Calu3 (cell line): ENCODE measurements at regions not wholly inside any gene's neighbourhood (a gene's known extent, or its start where the extent isn't known, plus 50 kb on each side); places are given as distances from the start of the nearest gene placed in this dataset.

Experiments used
- BruUV-seq: library from RNA; stranded (reverse); fragments of 400-500 nt; replicated peaks from 2 replicates; lab custom pipeline; 2021; lab: Mats Ljungman, UMichigan
- CTCF ChIA-PET: fragments of 300-600 bp; sonication (Branson Sonifier 250); formaldehyde crosslinking; loops from one replicate; lab custom pipeline; 2022; ENCODE audit warnings: antibody characterized with exemption; lab: Charles Lee
- DNase-seq: peaks from one replicate; pipeline ENCODE4 v3.0.0; 2022
- H3K27ac Mint-ChIP-seq: one replicate; pipeline ENCODE4 v1.8.0; 2022; ENCODE audit warnings: mixed read lengths; ENCODE audit not compliant: unreplicated experiment
- H3K27me3 Mint-ChIP-seq: one replicate; pipeline ENCODE4 v1.8.0; 2022; ENCODE audit warnings: mixed read lengths; ENCODE audit not compliant: unreplicated experiment
- H3K36me3 Mint-ChIP-seq: one replicate; pipeline ENCODE4 v1.8.0; 2022; ENCODE audit warnings: mild to moderate bottlenecking, moderate library complexity, mixed read lengths; ENCODE audit not compliant: insufficient read depth, unreplicated experiment
- H3K4me1 Mint-ChIP-seq: one replicate; pipeline ENCODE4 v1.8.0; 2022; ENCODE audit warnings: mild to moderate bottlenecking, low read depth, mixed read lengths; ENCODE audit not compliant: unreplicated experiment
- H3K4me3 Mint-ChIP-seq: one replicate; pipeline ENCODE4 v1.8.0; 2022; ENCODE audit warnings: mild to moderate bottlenecking, low read depth, moderate library complexity, mixed read lengths; ENCODE audit not compliant: unreplicated experiment
- H3K9me3 Mint-ChIP-seq: one replicate; pipeline ENCODE4 v1.8.0; 2022; ENCODE audit warnings: low read depth, mixed read lengths; ENCODE audit not compliant: unreplicated experiment
- CTCF ChIP-seq: fragments of 200-600 bp; IDR thresholded peaks from one replicate; pipeline ENCODE4 v1.8.0; 2022; ENCODE audit warnings: antibody characterized with exemption; ENCODE audit not compliant: unreplicated experiment
- intact Hi-C: fragments of 100-400 bp; cut with micrococcal nuclease; formaldehyde crosslinking; loops from one replicate; pipeline ENCODE4 v1.10.0; 2022; ENCODE audit not compliant: unreplicated experiment

- H3K36me3 Mint-ChIP-seq, result peaks cover 27% of the 10 kb centered on the region
- DNase-seq, result no peak
- H3K27ac Mint-ChIP-seq, result no peak overlapping the region
- no peaks in the 10 kb centered on the region for H3K4me1 Mint-ChIP-seq
- H3K27me3 Mint-ChIP-seq, result no peaks in the 10 kb centered on the region
- H3K9me3 Mint-ChIP-seq, result no peaks in the 10 kb centered on the region
- TF ChIP-seq CTCF, result no peak
- intact Hi-C loops, result no loop called here
- no peak overlapping the region for H3K4me3 Mint-ChIP-seq
- CTCF ChIA-PET, result no interaction called here
- BruUV-seq, result no TSS peak
Observed at GRCh38 chr20:3296261-3297078, 57.5 kb upstream of the SLC4A11 start.
